ENCODE measurements at regions not wholly inside any gene's neighbourhood (a gene's known extent, or its start where the extent isn't known, plus 50 kb on each side); places are given as distances from the start of the nearest gene placed in this dataset.

GRCh38 chr10:9898633-9899395, 1118.9 kb upstream of the CELF2 start:
- no CpG with 5 or more reads among the region's 6 CpGs for WGBS (ENCODE audit: insufficient coverage)
- Histone ChIP-seq H3K36me3 (ENCODE audit: control insufficient read depth, insufficient read depth, low read length) (no peaks in the 10 kb centered on the region), H3K4me3 (ENCODE audit: low read depth, low read length) (no peak overlapping the region), H3K9me3 (ENCODE audit: control insufficient read depth, insufficient read depth, low read length) (no peaks in the 10 kb centered on the region), H3K4me1 (ENCODE audit: control insufficient read depth, insufficient read depth, low read length) (no peaks in the 10 kb centered on the region), H3K27ac (ENCODE audit: low read depth, low read length) (no peak overlapping the region), H3K27me3 (ENCODE audit: control insufficient read depth, insufficient read depth, low read length) (no peaks in the 10 kb centered on the region)
- DNase-seq (ENCODE audit: low read depth in 4 of 6, low spot score in 6 of 6): peak in 2 of 6 donors; percentile 50 to 81

GRCh38 chr10:9900751-9901150, 1116.9 kb upstream of the CELF2 start:
- no peaks in the 10 kb centered on the region for H3K27me3 ChIP-seq (ENCODE audit: control insufficient read depth, insufficient read depth, low read length)
- no peaks in the 10 kb centered on the region for H3K36me3 ChIP-seq (ENCODE audit: control insufficient read depth, insufficient read depth, low read length)
- no peaks in the 10 kb centered on the region for H3K4me1 ChIP-seq (ENCODE audit: control insufficient read depth, insufficient read depth, low read length)
- DNase-seq (ENCODE audit: low read depth in 4 of 6, low spot score in 6 of 6): peak in 2 of 6 donors; percentile 29 to 77
- no peak overlapping the region for H3K4me3 ChIP-seq (ENCODE audit: low read depth, low read length)
- no peak overlapping the region for H3K27ac ChIP-seq (ENCODE audit: low read depth, low read length)
- H3K9me3 ChIP-seq (ENCODE audit: control insufficient read depth, insufficient read depth, low read length): no peaks in the 10 kb centered on the region

- Histone ChIP-seq H3K4me1 (ENCODE audit: control insufficient read depth, insufficient read depth, low read length) (no peaks in the 10 kb centered on the region), H3K4me3 (ENCODE audit: low read depth, low read length) (no peak overlapping the region), H3K27me3 (ENCODE audit: control insufficient read depth, insufficient read depth, low read length) (no peaks in the 10 kb centered on the region), H3K27ac (ENCODE audit: low read depth, low read length) (no peak overlapping the region), H3K36me3 (ENCODE audit: control insufficient read depth, insufficient read depth, low read length) (no peaks in the 10 kb centered on the region), H3K9me3 (ENCODE audit: control insufficient read depth, insufficient read depth, low read length) (no peaks in the 10 kb centered on the region)
- DNase-seq (ENCODE audit: low read depth in 4 of 6, low spot score in 6 of 6): no peak
- no CpG with 5 or more reads among the region's 1 CpG for WGBS (ENCODE audit: insufficient coverage)
Observed at GRCh38 chr10:9901971-9902370, 1115.7 kb upstream of the CELF2 start.

- no peak overlapping the region for H3K4me3 ChIP-seq (ENCODE audit: low read depth, low read length)
- no peak for DNase-seq (ENCODE audit: low read depth in 4 of 6, low spot score in 6 of 6)
- 100% methylated on average over 1 of the region's 1 CpG for WGBS (ENCODE audit: insufficient coverage)
- H3K27ac ChIP-seq (ENCODE audit: low read depth, low read length): no peak overlapping the region
- H3K9me3 ChIP-seq (ENCODE audit: control insufficient read depth, insufficient read depth, low read length): peaks cover 2% of the 10 kb centered on the region
- no peaks in the 10 kb centered on the region for H3K4me1 ChIP-seq (ENCODE audit: control insufficient read depth, insufficient read depth, low read length)
- no peaks in the 10 kb centered on the region for H3K27me3 ChIP-seq (ENCODE audit: control insufficient read depth, insufficient read depth, low read length)
- H3K36me3 ChIP-seq (ENCODE audit: control insufficient read depth, insufficient read depth, low read length): no peaks in the 10 kb centered on the region
Observed at GRCh38 chr10:9910446-9910845, 1107.2 kb upstream of the CELF2 start.

- H3K27me3 ChIP-seq (ENCODE audit: control insufficient read depth, insufficient read depth, low read length): no peaks in the 10 kb centered on the region
- H3K27ac ChIP-seq (ENCODE audit: low read depth, low read length): no peak overlapping the region
- no peak overlapping the region for H3K4me3 ChIP-seq (ENCODE audit: low read depth, low read length)
- no peaks in the 10 kb centered on the region for H3K4me1 ChIP-seq (ENCODE audit: control insufficient read depth, insufficient read depth, low read length)
- peaks cover 2% of the 10 kb centered on the region for H3K9me3 ChIP-seq (ENCODE audit: control insufficient read depth, insufficient read depth, low read length)
- 70% methylated on average over 2 of the region's 7 CpGs for WGBS (ENCODE audit: insufficient coverage)
- H3K36me3 ChIP-seq (ENCODE audit: control insufficient read depth, insufficient read depth, low read length): no peaks in the 10 kb centered on the region
- no peak for DNase-seq (ENCODE audit: low read depth in 4 of 6, low spot score in 6 of 6)
Observed at GRCh38 chr10:9911488-9911887, 1106.2 kb upstream of the CELF2 start.

GRCh38 chr10:9913876-9914514, 1103.7 kb upstream of the CELF2 start:
- no peak for DNase-seq (ENCODE audit: low read depth in 4 of 6, low spot score in 6 of 6)
- Histone ChIP-seq H3K27me3 (ENCODE audit: control insufficient read depth, insufficient read depth, low read length) (no peaks in the 10 kb centered on the region), H3K36me3 (ENCODE audit: control insufficient read depth, insufficient read depth, low read length) (no peaks in the 10 kb centered on the region), H3K4me3 (ENCODE audit: low read depth, low read length) (no peak overlapping the region), H3K27ac (ENCODE audit: low read depth, low read length) (no peak overlapping the region), H3K9me3 (ENCODE audit: control insufficient read depth, insufficient read depth, low read length) (no peaks in the 10 kb centered on the region), H3K4me1 (ENCODE audit: control insufficient read depth, insufficient read depth, low read length) (no peaks in the 10 kb centered on the region)
- 80% methylated on average over 2 of the region's 5 CpGs for WGBS (ENCODE audit: insufficient coverage)

GRCh38 chr10:9921544-9921943, 1096.1 kb upstream of the CELF2 start:
- Histone ChIP-seq H3K4me3 (ENCODE audit: low read depth, low read length) (no peak overlapping the region), H3K27ac (ENCODE audit: low read depth, low read length) (no peak overlapping the region), H3K27me3 (ENCODE audit: control insufficient read depth, insufficient read depth, low read length) (no peaks in the 10 kb centered on the region), H3K36me3 (ENCODE audit: control insufficient read depth, insufficient read depth, low read length) (no peaks in the 10 kb centered on the region), H3K9me3 (ENCODE audit: control insufficient read depth, insufficient read depth, low read length) (no peaks in the 10 kb centered on the region), H3K4me1 (ENCODE audit: control insufficient read depth, insufficient read depth, low read length) (no peaks in the 10 kb centered on the region)
- DNase-seq (ENCODE audit: low read depth in 4 of 6, low spot score in 6 of 6): peak in 1 of 6 donors; percentile 61
- 22% methylated on average over 1 of the region's 4 CpGs for WGBS (ENCODE audit: insufficient coverage)

GRCh38 chr10:9922126-9922870, 1095.4 kb upstream of the CELF2 start:
- H3K4me1 ChIP-seq (ENCODE audit: control insufficient read depth, insufficient read depth, low read length): no peaks in the 10 kb centered on the region
- no peak overlapping the region for H3K4me3 ChIP-seq (ENCODE audit: low read depth, low read length)
- 57% methylated on average over 1 of the region's 10 CpGs for WGBS (ENCODE audit: insufficient coverage)
- H3K27ac ChIP-seq (ENCODE audit: low read depth, low read length): no peak overlapping the region
- H3K27me3 ChIP-seq (ENCODE audit: control insufficient read depth, insufficient read depth, low read length): no peaks in the 10 kb centered on the region
- DNase-seq (ENCODE audit: low read depth in 4 of 6, low spot score in 6 of 6): peak in 2 of 6 donors; percentile 6 to 72
- no peaks in the 10 kb centered on the region for H3K9me3 ChIP-seq (ENCODE audit: control insufficient read depth, insufficient read depth, low read length)
- H3K36me3 ChIP-seq (ENCODE audit: control insufficient read depth, insufficient read depth, low read length): no peaks in the 10 kb centered on the region

- no peaks in the 10 kb centered on the region for H3K9me3 ChIP-seq (ENCODE audit: control insufficient read depth, insufficient read depth, low read length)
- no peaks in the 10 kb centered on the region for H3K36me3 ChIP-seq (ENCODE audit: control insufficient read depth, insufficient read depth, low read length)
- no peaks in the 10 kb centered on the region for H3K4me1 ChIP-seq (ENCODE audit: control insufficient read depth, insufficient read depth, low read length)
- no peak overlapping the region for H3K4me3 ChIP-seq (ENCODE audit: low read depth, low read length)
- DNase-seq (ENCODE audit: low read depth in 4 of 6, low spot score in 6 of 6): peak in 2 of 6 donors; percentile 28 to 42
- no peak overlapping the region for H3K27ac ChIP-seq (ENCODE audit: low read depth, low read length)
- 80% methylated on average over 1 of the region's 3 CpGs for WGBS (ENCODE audit: insufficient coverage)
- H3K27me3 ChIP-seq (ENCODE audit: control insufficient read depth, insufficient read depth, low read length): no peaks in the 10 kb centered on the region
Observed at GRCh38 chr10:9926003-9926402, 1091.7 kb upstream of the CELF2 start.
